ENCODE measurements at regions not wholly inside any gene's neighbourhood (a gene's known extent, or its start where the extent isn't known, plus 50 kb on each side); places are given as distances from the start of the nearest gene placed in this dataset.

DNA sequence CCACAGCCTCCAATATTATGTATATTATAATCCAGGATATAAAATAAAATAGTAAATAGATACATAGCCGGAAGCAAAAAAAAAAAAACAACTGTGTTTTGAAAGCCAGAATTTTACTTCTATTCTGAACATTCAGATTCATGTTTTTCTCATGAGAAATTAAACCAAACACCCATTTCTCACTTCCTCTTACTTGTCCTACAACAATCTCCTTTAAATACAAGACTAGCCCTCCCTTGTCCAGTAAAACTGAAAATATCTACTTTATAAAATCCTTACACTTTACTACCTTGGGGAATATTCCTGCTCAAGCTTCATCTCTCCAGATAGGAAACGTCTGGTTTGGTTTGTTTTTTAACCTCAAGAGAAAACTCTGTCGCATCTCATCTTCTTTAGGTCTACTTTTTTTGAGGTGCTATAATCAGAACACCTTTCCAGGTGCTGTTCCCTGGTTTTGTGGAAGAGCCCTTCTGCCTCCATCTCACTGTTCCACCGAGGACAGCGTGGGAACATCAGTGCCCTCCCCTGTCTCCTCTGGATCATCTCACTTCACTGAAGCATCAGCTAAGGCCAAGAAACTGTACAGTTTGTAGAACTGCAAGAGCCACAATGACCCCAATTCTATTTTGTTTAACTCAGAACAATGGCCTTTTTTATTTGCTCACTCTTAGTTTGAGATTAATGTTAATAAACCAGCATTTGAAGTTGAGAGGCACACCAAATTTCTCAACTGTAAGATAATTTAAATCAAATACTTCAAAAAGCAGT is 82.0 kb upstream of the ARHGAP32 start:
- TF ChIP-seq, protein P1, sequence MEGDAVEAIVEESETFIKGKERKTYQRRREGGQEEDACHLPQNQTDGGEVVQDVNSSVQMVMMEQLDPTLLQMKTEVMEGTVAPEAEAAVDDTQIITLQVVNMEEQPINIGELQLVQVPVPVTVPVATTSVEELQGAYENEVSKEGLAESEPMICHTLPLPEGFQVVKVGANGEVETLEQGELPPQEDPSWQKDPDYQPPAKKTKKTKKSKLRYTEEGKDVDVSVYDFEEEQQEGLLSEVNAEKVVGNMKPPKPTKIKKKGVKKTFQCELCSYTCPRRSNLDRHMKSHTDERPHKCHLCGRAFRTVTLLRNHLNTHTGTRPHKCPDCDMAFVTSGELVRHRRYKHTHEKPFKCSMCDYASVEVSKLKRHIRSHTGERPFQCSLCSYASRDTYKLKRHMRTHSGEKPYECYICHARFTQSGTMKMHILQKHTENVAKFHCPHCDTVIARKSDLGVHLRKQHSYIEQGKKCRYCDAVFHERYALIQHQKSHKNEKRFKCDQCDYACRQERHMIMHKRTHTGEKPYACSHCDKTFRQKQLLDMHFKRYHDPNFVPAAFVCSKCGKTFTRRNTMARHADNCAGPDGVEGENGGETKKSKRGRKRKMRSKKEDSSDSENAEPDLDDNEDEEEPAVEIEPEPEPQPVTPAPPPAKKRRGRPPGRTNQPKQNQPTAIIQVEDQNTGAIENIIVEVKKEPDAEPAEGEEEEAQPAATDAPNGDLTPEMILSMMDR (IDR thresholded peaks at IDR 0.05; ENCODE audit: insufficient read depth, low read length, missing control alignments): no peak
- no peak for DNase-seq (ENCODE audit: low read depth, low spot score)
- ChIA-PET CTCF (interaction anchor here (2.2 kb wide), 1 partner anchor 9 kb away, joined by 6 read pairs; no protein-coding TSS in a partner anchor), POLR2A (no interaction called here)
- H3K4me3 ChIP-seq (ENCODE audit: low read depth, low read length): no peak overlapping the region

DNA sequence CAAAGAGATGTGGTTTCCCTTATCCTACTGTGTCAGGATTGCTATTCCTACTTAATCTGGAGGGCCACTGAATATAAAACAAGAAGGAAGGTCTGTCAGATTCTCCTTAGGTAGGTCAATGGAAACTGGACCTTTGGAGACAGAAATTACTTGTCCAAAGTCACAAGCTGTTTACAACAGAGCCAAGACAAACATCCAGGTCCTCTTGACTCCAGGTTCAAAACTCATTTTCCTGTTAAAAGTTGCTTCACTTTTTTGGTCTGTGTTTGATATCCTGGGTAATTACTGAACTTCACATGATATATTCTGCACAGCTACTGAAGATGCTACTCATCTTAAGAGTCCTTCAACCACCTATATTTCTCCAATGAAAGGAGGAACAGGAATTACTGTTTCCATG is 81.2 kb upstream of the ARHGAP32 start:
- TF ChIP-seq, protein P1 (IDR thresholded peaks at IDR 0.05; ENCODE audit: insufficient read depth, low read length, missing control alignments): no peak
- ChIA-PET CTCF (no interaction called here), POLR2A (no interaction called here)
- no peak for DNase-seq (ENCODE audit: low read depth, low spot score)
- H3K4me3 ChIP-seq (ENCODE audit: low read depth, low read length): no peak overlapping the region

DNA sequence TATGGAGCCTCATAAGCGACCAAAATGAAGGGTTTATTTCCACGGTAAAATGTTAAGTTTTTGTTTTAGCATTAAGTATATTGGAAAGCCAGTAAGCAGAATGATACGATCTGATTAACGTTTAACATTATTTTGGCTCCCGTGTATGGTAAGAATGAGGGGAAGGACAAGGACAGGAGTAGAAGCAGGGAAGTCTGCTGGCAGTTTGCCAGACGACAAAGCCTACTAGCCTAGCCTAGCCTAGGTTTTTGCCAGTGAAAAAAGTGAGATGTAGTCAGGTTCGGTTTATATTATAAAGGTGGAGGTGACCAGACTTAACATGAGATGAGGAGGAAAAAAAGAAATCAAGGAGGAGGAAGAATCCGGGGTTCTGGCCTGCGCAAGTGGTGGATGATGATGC is 78.9 kb upstream of the ARHGAP32 start:
- TF ChIP-seq, protein P1 (IDR thresholded peaks at IDR 0.05; ENCODE audit: insufficient read depth, low read length, missing control alignments): no peak
- ChIA-PET POLR2A (no interaction called here), CTCF (no interaction called here)
- H3K4me3 ChIP-seq (ENCODE audit: low read depth, low read length): no peak overlapping the region
- DNase-seq (ENCODE audit: low read depth, low spot score): no peak

DNA sequence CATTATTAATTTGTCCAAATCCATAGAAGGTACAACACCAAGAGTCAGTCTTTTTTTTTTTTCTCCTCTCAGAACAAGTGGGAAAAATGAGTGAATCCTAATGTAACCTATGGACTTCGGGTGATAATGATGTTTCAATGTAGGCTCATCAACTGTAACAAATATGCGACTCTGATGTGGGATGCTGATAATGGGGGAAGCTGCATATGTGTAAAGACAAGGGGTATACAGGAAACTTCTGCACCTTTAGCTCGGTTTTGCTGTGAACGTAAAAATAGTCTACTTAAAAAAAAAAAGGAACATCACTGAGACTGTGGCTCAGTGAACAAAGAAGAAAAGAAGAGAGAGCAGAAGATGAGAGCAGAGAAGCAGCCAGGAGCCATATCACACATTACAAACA is 78.3 kb upstream of the ARHGAP32 start:
- no peak overlapping the region for H3K4me3 ChIP-seq (ENCODE audit: low read depth, low read length)
- TF ChIP-seq, protein P1 (IDR thresholded peaks at IDR 0.05; ENCODE audit: insufficient read depth, low read length, missing control alignments): no peak
- no peak for DNase-seq (ENCODE audit: low read depth, low spot score)
- CTCF ChIA-PET: no interaction called here
- POLR2A ChIA-PET: no interaction called here

DNA sequence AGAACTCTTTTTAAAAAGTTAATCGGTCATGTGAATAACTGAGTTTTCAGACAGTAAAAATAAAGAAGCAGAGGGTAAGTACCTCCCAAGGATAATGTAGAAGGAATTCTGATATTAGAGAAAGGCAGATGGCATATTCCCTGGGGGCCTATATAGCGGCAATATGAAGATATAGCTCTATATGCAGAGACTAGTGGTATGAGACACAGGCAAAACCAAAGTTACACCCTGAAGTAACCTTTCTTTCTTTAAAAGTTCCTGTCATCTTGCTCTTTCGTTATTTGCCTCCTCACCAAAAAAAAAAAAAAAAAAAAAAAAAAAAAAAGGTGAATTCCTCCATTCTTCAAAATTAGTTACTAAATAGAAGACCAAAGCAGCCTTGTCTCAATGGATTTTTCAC is 76.2 kb upstream of the ARHGAP32 start:
- CTCF ChIA-PET: interaction anchor here (2.0 kb wide), 1 partner anchor 9 kb away, joined by 5 read pairs; no protein-coding TSS in a partner anchor
- DNase-seq (ENCODE audit: low read depth, low spot score): no peak
- TF ChIP-seq, protein P1 (IDR thresholded peaks at IDR 0.05; ENCODE audit: insufficient read depth, low read length, missing control alignments): no peak
- no peak overlapping the region for H3K4me3 ChIP-seq (ENCODE audit: low read depth, low read length)
- POLR2A ChIA-PET: no interaction called here

DNA sequence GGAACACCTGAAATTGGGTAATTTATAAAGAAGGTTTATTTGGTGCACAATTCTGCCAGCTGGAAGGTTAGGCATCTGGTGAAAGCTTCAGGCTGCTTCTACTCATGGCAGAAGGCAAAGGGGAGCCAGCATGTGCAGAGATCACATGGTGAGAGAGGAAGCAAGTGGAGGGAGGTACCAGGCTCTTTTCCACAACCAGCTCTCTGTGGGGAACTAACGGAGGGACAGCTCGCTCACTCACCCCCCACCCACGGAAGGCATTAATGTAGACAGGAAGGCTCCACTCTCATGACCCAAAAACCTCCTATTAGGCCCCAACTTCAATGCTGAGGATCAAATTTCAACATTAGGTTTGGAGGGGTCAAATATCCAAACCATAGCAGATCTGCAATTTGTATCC is 75.6 kb upstream of the ARHGAP32 start:
- ChIA-PET CTCF (interaction anchor here (2.0 kb wide), 1 partner anchor 10 kb away, joined by 5 read pairs; no protein-coding TSS in a partner anchor), POLR2A (no interaction called here)
- H3K4me3 ChIP-seq (ENCODE audit: low read depth, low read length): no peak overlapping the region
- TF ChIP-seq, protein P1 (IDR thresholded peaks at IDR 0.05; ENCODE audit: insufficient read depth, low read length, missing control alignments): no peak
- DNase-seq (ENCODE audit: low read depth, low spot score): no peak
